ENCODE measurements at regions not wholly inside any gene's neighbourhood (a gene's known extent, or its start where the extent isn't known, plus 50 kb on each side); places are given as distances from the start of the nearest gene placed in this dataset.
"Not testable (repeated sequence)": the region's sequence is repeated elsewhere in the genome, so short reads cannot be mapped to it uniquely, and the experiment has no call there.

GRCh38 chr13:50366488-50367174 lies 351.4 kb downstream of the KCNRG start:
- peak; percentile 72 for DNase-seq

- DNase-seq = no peak
These were observed 354.4 kb downstream of the KCNRG start for GRCh38 chr13:50369646-50370045.

GRCh38 chr13:50370303-50370950 lies 355.2 kb downstream of the KCNRG start:
- no peak for DNase-seq

GRCh38 chr13:50374517-50374916 lies 359.3 kb downstream of the KCNRG start:
- DNase-seq = no peak

GRCh38 chr13:50375792-50376191 lies 360.5 kb downstream of the KCNRG start:
- no peak for DNase-seq

GRCh38 chr13:50376895-50377575 lies 361.8 kb downstream of the KCNRG start:
- no peak for DNase-seq

GRCh38 chr13:50377726-50378270 lies 362.6 kb downstream of the KCNRG start:
- DNase-seq = no peak

- DNase-seq = no peak
These were observed 363.3 kb downstream of the KCNRG start for GRCh38 chr13:50378509-50379044.

GRCh38 chr13:50379584-50379983 lies 364.3 kb downstream of the KCNRG start:
- no peak for DNase-seq

- DNase-seq = no peak
These were observed 365.7 kb downstream of the KCNRG start for GRCh38 chr13:50380905-50381304.

GRCh38 chr13:50382511-50382910 lies 367.3 kb downstream of the KCNRG start:
- no peak for DNase-seq

- no peak for DNase-seq
These were observed 367.7 kb downstream of the KCNRG start for GRCh38 chr13:50382951-50383350.

GRCh38 chr13:50384724-50385123 lies 369.5 kb downstream of the KCNRG start:
- DNase-seq = no peak

- DNase-seq = no peak
These were observed 371.4 kb downstream of the KCNRG start for GRCh38 chr13:50386541-50387050.

- peak; percentile 53 for DNase-seq
These were observed 371.9 kb downstream of the KCNRG start for GRCh38 chr13:50387051-50387581.

- no peak for DNase-seq
These were observed 373.2 kb downstream of the KCNRG start for GRCh38 chr13:50388481-50388880.

GRCh38 chr13:50389726-50390125 lies 374.5 kb downstream of the KCNRG start:
- DNase-seq = no peak

- DNase-seq = no peak
These were observed 375.4 kb downstream of the KCNRG start for GRCh38 chr13:50390503-50391248.

GRCh38 chr13:50392977-50393376 lies 377.7 kb downstream of the KCNRG start:
- no peak for DNase-seq

GRCh38 chr13:50393628-50394027 lies 378.4 kb downstream of the KCNRG start:
- DNase-seq = no peak

- DNase-seq = no peak
These were observed 380.8 kb downstream of the KCNRG start for GRCh38 chr13:50396001-50396400.

GRCh38 chr13:50396618-50397017 lies 381.4 kb downstream of the KCNRG start:
- not testable (repeated sequence) for DNase-seq

Data from NCI-H187 treated with DMSO at 0.1 percent for 48 hours (cell line).